Lung (tissue), 11 donors: ENCODE measurements at regions not wholly inside any gene's neighbourhood (a gene's known extent, or its start where the extent isn't known, plus 50 kb on each side); places are given as distances from the start of the nearest gene placed in this dataset.
A peak's percentile ranks its signal among the peaks of the same experiment; 100 is the strongest.
"Not testable (repeated sequence)": the region's sequence is repeated elsewhere in the genome, so short reads cannot be mapped to it uniquely, and the experiment has no call there.

Source experiments
- ATAC-seq: fragments of 200-7000 bp; cut with Tn5 transposase; one replicate; pipeline ENCODE4 v1.9.1; 2020; ENCODE audit warnings: moderate number of reproducible peaks; ENCODE audit not compliant: insufficient read depth, low FRiP score
- DNase-seq, 3 donors: peaks; one replicate each; pipeline ENCODE4 v3.0.0-alpha.2; 2013 to 2017
- H3K27ac ChIP-seq, 2 donors: one replicate each; pipeline ENCODE4 v1.5.1; 2013; ENCODE audit warnings: mild to moderate bottlenecking in 2 of 2, moderate library complexity in 2 of 2, control low read depth in 1 of 2, inconsistent platforms in 1 of 2, low read depth in 1 of 2, low read length in 1 of 2
- H3K27me3 ChIP-seq, 3 donors: one replicate each; pipeline ENCODE4 v1.5.1; 2013; ENCODE audit warnings: low read length in 2 of 3; ENCODE audit not compliant: control insufficient read depth in 3 of 3, insufficient read depth in 3 of 3
- H3K36me3 ChIP-seq, 4 donors: one replicate each; pipeline ENCODE4 v1.5.1; 2013; ENCODE audit warnings: low read length in 4 of 4, mild to moderate bottlenecking in 1 of 4, moderate library complexity in 1 of 4; ENCODE audit not compliant: control insufficient read depth in 4 of 4, insufficient read depth in 4 of 4
- H3K4me1 ChIP-seq, 5 donors: one replicate each; pipeline ENCODE4 v1.5.1; 2013; ENCODE audit warnings: low read length in 5 of 5, mild to moderate bottlenecking in 2 of 5, moderate library complexity in 1 of 5; ENCODE audit not compliant: control insufficient read depth in 5 of 5, insufficient read depth in 5 of 5
- H3K4me3 ChIP-seq: one replicate; pipeline ENCODE4 v1.5.1; 2013; ENCODE audit warnings: mild to moderate bottlenecking, control low read depth, moderate library complexity
- H3K9ac ChIP-seq, 2 donors: one replicate each; pipeline ENCODE4 v1.5.1; 2013; ENCODE audit warnings: low read length in 2 of 2, control low read depth in 1 of 2; ENCODE audit not compliant: insufficient read depth in 1 of 2
- H3K9me3 ChIP-seq, 4 donors: one replicate each; pipeline ENCODE4 v1.5.1; 2013; ENCODE audit warnings: low read length in 3 of 4, mild to moderate bottlenecking in 1 of 4, moderate library complexity in 1 of 4; ENCODE audit not compliant: control insufficient read depth in 4 of 4, insufficient read depth in 3 of 4
- CTCF ChIP-seq: IDR thresholded peaks from 2 replicates; pipeline ENCODE4 v1.5.1; 2012; ENCODE audit warnings: mild to moderate bottlenecking; ENCODE audit errors: control extremely low read depth, extremely low read depth
- WGBS, 2 donors: extraction: QIAGEN DNeasy Blood & Tissue Kit; methylation state at CpG; one replicate each; pipeline ENCODE4 v1.1.7; 2013; 5-methylcytosine and 5-hydroxymethylcytosine counted together
- donor health status: control.
- donor health status: control.
- donor health status: Bipolar disorder and iron deficiency.
- donor health status: healthy.
- donor health status: DM: yes; HTN: yes; CAD: no.

DNA sequence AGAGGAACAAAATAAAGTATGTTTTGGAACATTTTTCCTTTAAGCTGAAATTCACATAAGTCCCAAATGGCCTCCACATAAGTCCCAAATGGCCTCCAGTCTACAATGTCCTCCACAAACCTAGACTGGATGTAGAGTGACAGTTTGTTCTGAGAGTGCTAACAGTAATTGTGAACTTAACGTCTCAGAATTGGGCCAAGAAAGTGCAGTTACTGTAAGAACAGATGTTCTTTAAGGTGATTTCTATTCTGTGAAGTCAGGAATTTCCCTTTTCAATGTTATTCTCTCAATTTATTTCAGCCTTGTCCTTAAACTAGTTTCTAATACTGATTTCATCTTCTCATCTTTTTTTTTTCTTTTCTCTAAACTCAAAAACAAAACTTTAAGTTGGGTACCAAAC is 188.7 kb upstream of the SEMA3E start:
- no peak for DNase-seq
- Histone ChIP-seq H3K36me3 (no peaks in the 10 kb centered on the region), H3K9ac (no peak overlapping the region), H3K27ac (no peak overlapping the region), H3K27me3 (no peaks in the 10 kb centered on the region), H3K4me1 (peaks cover 0 to 2% (median 0%) of the 10 kb centered on the region in 5 donors), H3K9me3 (peaks cover 0 to 2% (median 0%) of the 10 kb centered on the region in 4 donors), H3K4me3 (no peak overlapping the region)
- ATAC-seq, result no peak
- 82 to 84% methylated on average over 1 of the region's 1 CpG for WGBS, 2 donors
- no peak for TF ChIP-seq CTCF

GRCh38 chr7:83836028-83836427 is 187.1 kb upstream of the SEMA3E start:
- no peak overlapping the region for H3K9ac ChIP-seq
- no peak for TF ChIP-seq CTCF
- 62 to 68% methylated on average over 1 of the region's 1 CpG for WGBS, 2 donors

GRCh38 chr7:83835424-83835823 is 186.5 kb upstream of the SEMA3E start:
- no peak overlapping the region for H3K27ac ChIP-seq
- ATAC-seq, result no peak

More at GRCh38 chr7:83836028-83836427, 187.1 kb upstream of the SEMA3E start:
- Histone ChIP-seq H3K36me3 (no peaks in the 10 kb centered on the region), H3K27me3 (no peaks in the 10 kb centered on the region), H3K4me1 (peaks cover 0 to 2% (median 0%) of the 10 kb centered on the region in 5 donors), H3K27ac (no peak overlapping the region), H3K9me3 (peaks cover 0 to 2% (median 0%) of the 10 kb centered on the region in 4 donors), H3K4me3 (no peak overlapping the region)
- DNase-seq (no peak), ATAC-seq (no peak)

DNA sequence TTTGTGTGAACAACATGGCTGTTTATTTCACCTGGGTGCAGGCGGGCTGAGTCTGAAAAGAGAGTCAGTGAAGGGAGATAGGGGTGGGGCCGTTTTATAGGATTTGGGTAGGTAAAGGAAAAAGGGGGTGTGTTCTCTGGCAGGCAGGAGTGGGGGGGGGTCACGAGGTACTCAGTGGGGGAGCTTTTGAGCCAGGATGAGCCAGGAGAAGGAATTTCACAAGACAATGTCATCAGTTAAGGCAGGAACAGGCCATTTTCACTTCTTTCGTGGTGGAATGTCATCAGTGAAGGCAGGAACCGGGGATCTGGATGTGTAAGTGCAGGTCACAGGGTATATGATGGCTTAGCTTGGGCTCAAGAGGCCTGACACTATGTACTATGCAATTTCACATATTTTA is 184.8 kb upstream of the SEMA3E start:
- H3K36me3 ChIP-seq, ATAC-seq, H3K4me3 ChIP-seq, H3K9ac ChIP-seq, DNase-seq, H3K9me3 ChIP-seq, H3K27ac ChIP-seq, H3K4me1 ChIP-seq, H3K27me3 ChIP-seq: not testable (repeated sequence)
- 66 to 77% methylated on average over 5 of the region's 5 CpGs for WGBS, 2 donors

More at GRCh38 chr7:83835424-83835823, 186.5 kb upstream of the SEMA3E start:
- H3K27me3 ChIP-seq, result no peaks in the 10 kb centered on the region
- peaks cover 0 to 2% (median 0%) of the 10 kb centered on the region in 5 donors for H3K4me1 ChIP-seq
- peaks cover 0 to 2% (median 0%) of the 10 kb centered on the region in 4 donors for H3K9me3 ChIP-seq
- H3K36me3 ChIP-seq, result no peaks in the 10 kb centered on the region
- H3K9ac ChIP-seq, result no peak overlapping the region
- no peak overlapping the region for H3K4me3 ChIP-seq
- DNase-seq, result peak in 1 of 3 donors; percentile 18
- no peak for TF ChIP-seq CTCF
